A549 (cell line): ENCODE measurements at regions not wholly inside any gene's neighbourhood (a gene's known extent, or its start where the extent isn't known, plus 50 kb on each side); places are given as distances from the start of the nearest gene placed in this dataset.

ENCODE experiments used
- ATAC-seq, 2 experiments: fragments of 200-7000 bp in 1 of 2; fragments of >200 bp in 1 of 2; cut with Nextera tagmentation in 1 of 2; cut with Tn5 transposase in 1 of 2; 3 replicates each; pipeline versions ENCODE4 v1.8.0 to v1.9.1; 2018 to 2020; ENCODE audit warnings: mild to moderate bottlenecking in 1 of 2, moderate library complexity in 1 of 2
- CTCF ChIA-PET: fragments of 300-600 bp; sonication (Branson Sonifier 250); formaldehyde crosslinking; extraction: SDS; loops from one replicate; lab custom pipeline; 2021; ENCODE audit warnings: antibody characterized with exemption, inconsistent platforms; lab: Yijun Ruan, JAX
- POLR2A ChIA-PET: fragments of 350-600 bp; formaldehyde crosslinking; extraction: SDS; loops from one replicate; lab custom pipeline; 2021; ENCODE audit warnings: antibody characterized with exemption, inconsistent platforms; lab: Yijun Ruan, JAX
- DNase-seq, 2 experiments: peaks; one replicate each; pipeline versions ENCODE4 v3.0.0 to v3.0.0-alpha.2; 2011 to 2016; ENCODE audit warnings: low read depth in 1 of 2, low spot score in 1 of 2
- FAIRE-seq: peaks from 2 replicates; lab custom pipeline; 2011; peaks lifted over from hg19 to GRCh38; lab: Jason Lieb, UNC
- H3K27ac ChIP-seq, 2 experiments: fragments of >200 bp; sonication (Bioruptor Twin); formaldehyde crosslinking; 3 replicates each; pipeline ENCODE4 v1.5.1; 2016 to 2017
- H3K4me1 ChIP-seq: fragments of >200 bp; sonication (Bioruptor Twin); formaldehyde crosslinking; 3 replicates; pipeline ENCODE4 v1.6.1; 2016
- H3K4me2 ChIP-seq: fragments of >200 bp; sonication (Bioruptor Twin); formaldehyde crosslinking; 3 replicates; pipeline ENCODE4 v1.6.1; 2016
- H3K4me3 ChIP-seq: fragments of >200 bp; sonication (Bioruptor Twin); formaldehyde crosslinking; 3 replicates; pipeline ENCODE4 v1.5.1; 2016
- H3K9me3 ChIP-seq: fragments of >200 bp; sonication (Bioruptor Twin); formaldehyde crosslinking; 3 replicates; pipeline ENCODE4 v1.6.1; 2016
- CBX2 ChIP-seq: fragments of 200-600 bp; sonication (generic); IDR thresholded peaks from 2 replicates; pipeline ENCODE4 v1.6.1; 2016; ENCODE audit warnings: low read depth, mild to moderate bottlenecking, borderline replicate concordance
- ESRRA ChIP-seq: fragments of 150-350 bp; IDR thresholded peaks from 2 replicates; pipeline ENCODE4 v1.6.1; 2014; ENCODE audit warnings: mild to moderate bottlenecking, low read length, borderline replicate concordance
- FOSL2 ChIP-seq, 2 experiments: fragments of 450-650 bp in 1 of 2; fragments of >200 bp in 1 of 2; sonication (Bioruptor Twin) in 1 of 2; formaldehyde crosslinking; IDR thresholded peaks; 2 replicates each; pipeline versions ENCODE4 v1.5.0 to v1.6.1; 2016 to 2020; ENCODE audit warnings: mild to moderate bottlenecking in 1 of 2, moderate library complexity in 1 of 2
- HEYL ChIP-seq: fragments of 250-450 bp; sonication (Bioruptor Pico); IDR thresholded peaks from 2 replicates; pipeline ENCODE4 v1.8.0; 2021; ENCODE audit warnings: mild to moderate bottlenecking, moderate library complexity
- HOXB13 ChIP-seq: fragments of 250-450 bp; sonication (Bioruptor Pico); IDR thresholded peaks from 2 replicates; pipeline ENCODE4 v1.5.0; 2020; ENCODE audit warnings: low read depth, mild to moderate bottlenecking, moderate library complexity
- HOXB5 ChIP-seq: fragments of 250-450 bp; sonication (Bioruptor Pico); IDR thresholded peaks from 2 replicates; pipeline ENCODE4 v1.5.0; 2020; ENCODE audit warnings: mild to moderate bottlenecking, moderate library complexity
- JUNB ChIP-seq: fragments of >200 bp; sonication (Bioruptor Twin); formaldehyde crosslinking; IDR thresholded peaks from 2 replicates; pipeline ENCODE4 v1.6.1; 2016
- KDM1A ChIP-seq: fragments of 200-600 bp; sonication (generic); IDR thresholded peaks from 2 replicates; pipeline ENCODE4 v1.6.1; 2016; ENCODE audit warnings: low read depth, mild to moderate bottlenecking
- KDM5A ChIP-seq: fragments of 200-600 bp; sonication (generic); IDR thresholded peaks from 2 replicates; pipeline ENCODE4 v1.6.1; 2016; ENCODE audit warnings: antibody characterized with exemption, mild to moderate bottlenecking
- PHF8 ChIP-seq: fragments of 200-600 bp; sonication (generic); IDR thresholded peaks from 2 replicates; pipeline ENCODE4 v1.6.1; 2016; ENCODE audit warnings: low read depth, mild to moderate bottlenecking, antibody characterized with exemption, moderate library complexity, borderline replicate concordance
- POLR2AphosphoS2 ChIP-seq: conservative IDR thresholded peaks from 2 replicates; pipeline ENCODE4 v1.6.1; 2012; ENCODE audit warnings: low read length, improper control_type of control experiment, inconsistent platforms
- RAD21 ChIP-seq, 2 experiments: fragments of >200 bp in 1 of 2; sonication (Bioruptor Twin) in 1 of 2; formaldehyde crosslinking in 1 of 2; IDR thresholded peaks in 1 of 2; conservative IDR thresholded peaks in 1 of 2; 2 replicates in 1 of 2; 3 replicates in 1 of 2; pipeline ENCODE4 v1.6.1; 2012 to 2018; ENCODE audit warnings: inconsistent platforms in 1 of 2
- RARB ChIP-seq: fragments of 250-450 bp; sonication (Bioruptor Pico); IDR thresholded peaks from 2 replicates; pipeline ENCODE4 v1.8.0; 2021; ENCODE audit warnings: mild to moderate bottlenecking, moderate library complexity
- RNF2 ChIP-seq: fragments of 200-600 bp; sonication (generic); IDR thresholded peaks from 2 replicates; pipeline ENCODE4 v1.6.1; 2016; ENCODE audit warnings: low read depth, mild to moderate bottlenecking, antibody characterized with exemption, moderate library complexity, borderline replicate concordance
- TFCP2L1 ChIP-seq: fragments of 250-450 bp; sonication (Bioruptor Pico); IDR thresholded peaks from 2 replicates; pipeline ENCODE4 v1.5.0; 2021; ENCODE audit warnings: mild to moderate bottlenecking
- TP53 ChIP-seq: fragments of 250-450 bp; sonication (Bioruptor Pico); IDR thresholded peaks from 2 replicates; pipeline ENCODE4 v1.5.0; 2021; ENCODE audit warnings: mild to moderate bottlenecking, moderate library complexity
- ZC3H11A ChIP-seq: fragments of 450-650 bp; IDR thresholded peaks from 2 replicates; pipeline ENCODE4 v1.6.1; 2014; ENCODE audit warnings: antibody characterized with exemption, mild to moderate bottlenecking
- ZFP36 ChIP-seq: fragments of 450-650 bp; IDR thresholded peaks from 2 replicates; pipeline ENCODE4 v1.6.1; 2014; ENCODE audit warnings: borderline replicate concordance; ENCODE audit not compliant: partially characterized antibody
- ZNF302 ChIP-seq: fragments of 250-450 bp; sonication (Bioruptor Pico); IDR thresholded peaks from 2 replicates; pipeline ENCODE4 v1.9.0; 2021; ENCODE audit warnings: inconsistent platforms, mild to moderate bottlenecking, moderate library complexity
- WGBS: methylation state at CpG from one replicate; pipeline ENCODE4 v1.1.6; 2017; ENCODE audit errors: missing lambda C conversion rate; 5-methylcytosine and 5-hydroxymethylcytosine counted together
- TF ChIP-seq, protein P1 (sequence below): fragments of 250-450 bp; sonication (Bioruptor Pico); IDR thresholded peaks from 2 replicates; pipeline ENCODE4 v1.5.0; 2021; ENCODE audit warnings: mild to moderate bottlenecking, moderate library complexity, borderline replicate concordance
- TF ChIP-seq, protein P2 (sequence below): fragments of 150-350 bp; IDR thresholded peaks from 2 replicates; pipeline ENCODE4 v1.6.1; 2014; ENCODE audit warnings: low read depth, mild to moderate bottlenecking, low read length
- TF ChIP-seq, protein P3 (sequence below): fragments of 250-450 bp; sonication (Bioruptor Pico); IDR thresholded peaks from 2 replicates; pipeline ENCODE4 v1.5.0; 2020; ENCODE audit warnings: low read depth, mild to moderate bottlenecking, moderate library complexity
- TF ChIP-seq, protein P4 (sequence below): fragments of >200 bp; sonication (Bioruptor Twin); formaldehyde crosslinking; IDR thresholded peaks from 3 replicates; pipeline ENCODE4 v1.5.1; 2016
- TF ChIP-seq, protein P5 (sequence below): fragments of 200-600 bp; sonication (generic); IDR thresholded peaks from 2 replicates; pipeline ENCODE4 v1.6.1; 2016; ENCODE audit warnings: antibody characterized with exemption, mild to moderate bottlenecking, moderate library complexity

DNA sequence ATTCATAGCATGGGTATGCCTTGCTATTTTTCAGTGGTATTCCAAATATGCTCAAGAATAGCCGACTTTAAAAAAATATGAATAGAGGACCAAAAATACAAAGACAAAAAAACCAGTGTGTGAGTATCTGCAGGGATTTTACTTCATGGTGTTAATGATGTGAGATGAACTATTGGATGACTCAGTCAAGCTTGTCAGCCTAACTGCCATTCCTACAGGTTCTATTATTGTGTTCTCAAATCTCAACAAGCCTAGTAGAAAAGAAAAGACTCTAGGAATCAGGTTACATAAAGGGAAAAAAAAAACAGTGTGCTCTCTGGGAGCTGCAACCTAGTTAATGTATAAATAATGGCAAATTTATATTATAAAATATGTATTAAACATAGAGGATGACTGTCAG, 588.4 kb upstream of the BTBD3 start:
- POLR2A ChIA-PET, result no interaction called here
- Histone ChIP-seq H3K4me1 (no peaks in the 10 kb centered on the region), H3K9me3 (no peaks in the 10 kb centered on the region), H3K27ac (no peak overlapping the region), H3K4me2 (no peak overlapping the region)
- CTCF ChIA-PET, result interaction anchor here (0.9 to 1.9 kb wide), 4 partner anchors 10 to 39 kb away, joined by 3 to 6 read pairs (median 4); no protein-coding TSS in a partner anchor
- no peak for ATAC-seq
- FAIRE-seq, result no peak
- 61% methylated on average over 1 of the region's 1 CpG for WGBS
- TF ChIP-seq ZC3H11A (no peak), RARB (CRISPR knock-in tag) (no peak), KDM1A (no peak), HOXB13 (CRISPR knock-in tag) (no peak), HOXB5 (no peak), RAD21 (conservative IDR thresholded peaks at IDR 0.05 in 1 of 2, IDR thresholded peaks at IDR 0.05 in 1 of 2) (no peak), CBX2 (no peak), RNF2 (no peak), JUNB (no peak), FOSL2 (IDR thresholded peaks at IDR 0.05) (no peak), FOSL2 (CRISPR knock-in tag; IDR thresholded peaks at IDR 0.05) (no peak), TP53 (no peak), HEYL (no peak), ESRRA (no peak), ZNF302 (CRISPR knock-in tag) (no peak)
- TF ChIP-seq, protein P1, sequence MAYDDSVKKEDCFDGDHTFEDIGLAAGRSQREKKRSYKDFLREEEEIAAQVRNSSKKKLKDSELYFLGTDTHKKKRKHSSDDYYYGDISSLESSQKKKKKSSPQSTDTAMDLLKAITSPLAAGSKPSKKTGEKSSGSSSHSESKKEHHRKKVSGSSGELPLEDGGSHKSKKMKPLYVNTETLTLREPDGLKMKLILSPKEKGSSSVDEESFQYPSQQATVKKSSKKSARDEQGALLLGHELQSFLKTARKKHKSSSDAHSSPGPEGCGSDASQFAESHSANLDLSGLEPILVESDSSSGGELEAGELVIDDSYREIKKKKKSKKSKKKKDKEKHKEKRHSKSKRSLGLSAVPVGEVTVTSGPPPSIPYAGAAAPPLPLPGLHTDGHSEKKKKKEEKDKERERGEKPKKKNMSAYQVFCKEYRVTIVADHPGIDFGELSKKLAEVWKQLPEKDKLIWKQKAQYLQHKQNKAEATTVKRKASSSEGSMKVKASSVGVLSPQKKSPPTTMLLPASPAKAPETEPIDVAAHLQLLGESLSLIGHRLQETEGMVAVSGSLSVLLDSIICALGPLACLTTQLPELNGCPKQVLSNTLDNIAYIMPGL, result no peak
- TF ChIP-seq, protein P2, sequence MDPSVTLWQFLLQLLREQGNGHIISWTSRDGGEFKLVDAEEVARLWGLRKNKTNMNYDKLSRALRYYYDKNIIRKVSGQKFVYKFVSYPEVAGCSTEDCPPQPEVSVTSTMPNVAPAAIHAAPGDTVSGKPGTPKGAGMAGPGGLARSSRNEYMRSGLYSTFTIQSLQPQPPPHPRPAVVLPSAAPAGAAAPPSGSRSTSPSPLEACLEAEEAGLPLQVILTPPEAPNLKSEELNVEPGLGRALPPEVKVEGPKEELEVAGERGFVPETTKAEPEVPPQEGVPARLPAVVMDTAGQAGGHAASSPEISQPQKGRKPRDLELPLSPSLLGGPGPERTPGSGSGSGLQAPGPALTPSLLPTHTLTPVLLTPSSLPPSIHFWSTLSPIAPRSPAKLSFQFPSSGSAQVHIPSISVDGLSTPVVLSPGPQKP, result no peak
- TF ChIP-seq, protein P3, sequence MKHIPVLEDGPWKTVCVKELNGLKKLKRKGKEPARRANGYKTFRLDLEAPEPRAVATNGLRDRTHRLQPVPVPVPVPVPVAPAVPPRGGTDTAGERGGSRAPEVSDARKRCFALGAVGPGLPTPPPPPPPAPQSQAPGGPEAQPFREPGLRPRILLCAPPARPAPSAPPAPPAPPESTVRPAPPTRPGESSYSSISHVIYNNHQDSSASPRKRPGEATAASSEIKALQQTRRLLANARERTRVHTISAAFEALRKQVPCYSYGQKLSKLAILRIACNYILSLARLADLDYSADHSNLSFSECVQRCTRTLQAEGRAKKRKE, result no peak
- TF ChIP-seq, protein P4, sequence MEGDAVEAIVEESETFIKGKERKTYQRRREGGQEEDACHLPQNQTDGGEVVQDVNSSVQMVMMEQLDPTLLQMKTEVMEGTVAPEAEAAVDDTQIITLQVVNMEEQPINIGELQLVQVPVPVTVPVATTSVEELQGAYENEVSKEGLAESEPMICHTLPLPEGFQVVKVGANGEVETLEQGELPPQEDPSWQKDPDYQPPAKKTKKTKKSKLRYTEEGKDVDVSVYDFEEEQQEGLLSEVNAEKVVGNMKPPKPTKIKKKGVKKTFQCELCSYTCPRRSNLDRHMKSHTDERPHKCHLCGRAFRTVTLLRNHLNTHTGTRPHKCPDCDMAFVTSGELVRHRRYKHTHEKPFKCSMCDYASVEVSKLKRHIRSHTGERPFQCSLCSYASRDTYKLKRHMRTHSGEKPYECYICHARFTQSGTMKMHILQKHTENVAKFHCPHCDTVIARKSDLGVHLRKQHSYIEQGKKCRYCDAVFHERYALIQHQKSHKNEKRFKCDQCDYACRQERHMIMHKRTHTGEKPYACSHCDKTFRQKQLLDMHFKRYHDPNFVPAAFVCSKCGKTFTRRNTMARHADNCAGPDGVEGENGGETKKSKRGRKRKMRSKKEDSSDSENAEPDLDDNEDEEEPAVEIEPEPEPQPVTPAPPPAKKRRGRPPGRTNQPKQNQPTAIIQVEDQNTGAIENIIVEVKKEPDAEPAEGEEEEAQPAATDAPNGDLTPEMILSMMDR, result no peak
- TF ChIP-seq, all 56 proteins: peak for 0
- DNase-seq, result no peak
- no peak overlapping the region for H3K4me3 ChIP-seq

DNA sequence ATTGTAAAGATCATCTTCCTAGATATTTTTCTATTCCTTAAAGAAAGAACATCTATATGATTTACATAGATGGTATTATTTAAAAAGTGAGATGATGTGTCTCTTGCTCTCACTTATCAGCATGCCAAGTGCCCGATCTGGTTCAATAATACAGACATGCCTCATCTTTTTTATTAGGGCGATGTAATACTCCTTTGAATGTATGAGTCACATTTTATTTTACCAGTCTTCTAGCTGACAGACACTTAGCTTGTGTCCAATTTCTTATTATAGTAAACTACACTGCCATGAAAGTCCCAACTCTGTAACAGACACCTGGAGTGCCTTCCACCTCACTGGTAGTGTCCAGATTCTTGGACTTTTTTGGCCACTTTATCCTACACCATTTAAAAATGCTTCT, 586.6 kb upstream of the BTBD3 start:
- no peak for DNase-seq

More for the DNA sequence above, 586.6 kb upstream of the BTBD3 start:
- CTCF ChIA-PET, result no interaction called here
- peak; percentile 74 for FAIRE-seq
- POLR2A ChIA-PET, result no interaction called here
- Histone ChIP-seq H3K4me2 (no peak overlapping the region), H3K4me3 (no peak overlapping the region), H3K27ac (no peak overlapping the region), H3K9me3 (no peaks in the 10 kb centered on the region), H3K4me1 (no peaks in the 10 kb centered on the region)
- ATAC-seq, result no peak
- WGBS, result 45% methylated on average over 2 of the region's 2 CpGs
- TF ChIP-seq, protein P5, sequence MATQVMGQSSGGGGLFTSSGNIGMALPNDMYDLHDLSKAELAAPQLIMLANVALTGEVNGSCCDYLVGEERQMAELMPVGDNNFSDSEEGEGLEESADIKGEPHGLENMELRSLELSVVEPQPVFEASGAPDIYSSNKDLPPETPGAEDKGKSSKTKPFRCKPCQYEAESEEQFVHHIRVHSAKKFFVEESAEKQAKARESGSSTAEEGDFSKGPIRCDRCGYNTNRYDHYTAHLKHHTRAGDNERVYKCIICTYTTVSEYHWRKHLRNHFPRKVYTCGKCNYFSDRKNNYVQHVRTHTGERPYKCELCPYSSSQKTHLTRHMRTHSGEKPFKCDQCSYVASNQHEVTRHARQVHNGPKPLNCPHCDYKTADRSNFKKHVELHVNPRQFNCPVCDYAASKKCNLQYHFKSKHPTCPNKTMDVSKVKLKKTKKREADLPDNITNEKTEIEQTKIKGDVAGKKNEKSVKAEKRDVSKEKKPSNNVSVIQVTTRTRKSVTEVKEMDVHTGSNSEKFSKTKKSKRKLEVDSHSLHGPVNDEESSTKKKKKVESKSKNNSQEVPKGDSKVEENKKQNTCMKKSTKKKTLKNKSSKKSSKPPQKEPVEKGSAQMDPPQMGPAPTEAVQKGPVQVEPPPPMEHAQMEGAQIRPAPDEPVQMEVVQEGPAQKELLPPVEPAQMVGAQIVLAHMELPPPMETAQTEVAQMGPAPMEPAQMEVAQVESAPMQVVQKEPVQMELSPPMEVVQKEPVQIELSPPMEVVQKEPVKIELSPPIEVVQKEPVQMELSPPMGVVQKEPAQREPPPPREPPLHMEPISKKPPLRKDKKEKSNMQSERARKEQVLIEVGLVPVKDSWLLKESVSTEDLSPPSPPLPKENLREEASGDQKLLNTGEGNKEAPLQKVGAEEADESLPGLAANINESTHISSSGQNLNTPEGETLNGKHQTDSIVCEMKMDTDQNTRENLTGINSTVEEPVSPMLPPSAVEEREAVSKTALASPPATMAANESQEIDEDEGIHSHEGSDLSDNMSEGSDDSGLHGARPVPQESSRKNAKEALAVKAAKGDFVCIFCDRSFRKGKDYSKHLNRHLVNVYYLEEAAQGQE, result no peak
- TF ChIP-seq, protein P3, result no peak
- TF ChIP-seq KDM5A (no peak), RAD21 (conservative IDR thresholded peaks at IDR 0.05 in 1 of 2, IDR thresholded peaks at IDR 0.05 in 1 of 2) (no peak), PHF8 (no peak), ZFP36 (no peak), TFCP2L1 (CRISPR knock-in tag) (no peak), POLR2AphosphoS2 (no peak)
